ENCODE measurements at regions not wholly inside any gene's neighbourhood (a gene's known extent, or its start where the extent isn't known, plus 50 kb on each side); places are given as distances from the start of the nearest gene placed in this dataset.
"Not testable (repeated sequence)": the region's sequence is repeated elsewhere in the genome, so short reads cannot be mapped to it uniquely, and the experiment has no call there.

DNA sequence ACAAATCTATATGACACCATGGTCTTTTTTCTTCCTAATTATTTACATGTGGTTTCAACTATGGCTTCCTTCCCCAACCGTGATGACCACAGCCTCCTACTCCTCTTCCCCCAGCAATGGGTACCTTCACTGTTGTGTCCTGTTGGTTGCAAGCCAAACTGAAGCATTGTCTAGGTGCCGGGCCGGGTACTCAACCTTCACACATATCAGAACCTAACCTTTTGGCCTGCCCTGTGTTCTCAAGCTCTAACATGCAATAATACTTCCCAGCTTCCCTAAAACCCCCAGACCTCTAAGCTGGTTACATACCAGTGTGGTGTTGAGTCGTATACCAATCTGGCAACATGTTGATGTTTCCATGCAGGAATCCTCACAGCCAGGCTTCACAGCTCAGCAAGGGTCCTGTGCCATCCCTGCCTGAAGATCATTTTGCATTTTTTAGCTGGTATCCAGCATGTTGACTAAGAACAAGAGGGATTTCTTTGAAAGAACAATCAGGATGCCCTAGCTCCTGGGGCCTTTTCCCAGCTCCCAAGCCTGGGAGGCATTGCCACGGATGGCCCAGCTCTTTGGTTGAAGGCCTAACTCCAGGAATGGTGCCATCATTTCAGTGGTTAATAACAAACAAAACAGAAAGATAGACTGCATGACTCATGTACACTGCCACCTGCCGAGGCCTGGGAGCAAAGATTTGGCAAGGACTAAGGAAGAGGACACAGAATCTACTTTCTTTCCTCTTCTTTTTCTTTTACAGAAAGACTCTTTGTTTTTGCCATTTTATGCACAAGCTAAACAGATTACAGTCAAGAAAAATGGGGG, 373.7 kb upstream of the SALL1 start:
- TF ChIP-seq, protein P1, sequence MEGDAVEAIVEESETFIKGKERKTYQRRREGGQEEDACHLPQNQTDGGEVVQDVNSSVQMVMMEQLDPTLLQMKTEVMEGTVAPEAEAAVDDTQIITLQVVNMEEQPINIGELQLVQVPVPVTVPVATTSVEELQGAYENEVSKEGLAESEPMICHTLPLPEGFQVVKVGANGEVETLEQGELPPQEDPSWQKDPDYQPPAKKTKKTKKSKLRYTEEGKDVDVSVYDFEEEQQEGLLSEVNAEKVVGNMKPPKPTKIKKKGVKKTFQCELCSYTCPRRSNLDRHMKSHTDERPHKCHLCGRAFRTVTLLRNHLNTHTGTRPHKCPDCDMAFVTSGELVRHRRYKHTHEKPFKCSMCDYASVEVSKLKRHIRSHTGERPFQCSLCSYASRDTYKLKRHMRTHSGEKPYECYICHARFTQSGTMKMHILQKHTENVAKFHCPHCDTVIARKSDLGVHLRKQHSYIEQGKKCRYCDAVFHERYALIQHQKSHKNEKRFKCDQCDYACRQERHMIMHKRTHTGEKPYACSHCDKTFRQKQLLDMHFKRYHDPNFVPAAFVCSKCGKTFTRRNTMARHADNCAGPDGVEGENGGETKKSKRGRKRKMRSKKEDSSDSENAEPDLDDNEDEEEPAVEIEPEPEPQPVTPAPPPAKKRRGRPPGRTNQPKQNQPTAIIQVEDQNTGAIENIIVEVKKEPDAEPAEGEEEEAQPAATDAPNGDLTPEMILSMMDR (IDR thresholded peaks at IDR 0.05; ENCODE audit: extremely low read depth, low read depth, low read length) = no peak
- H3K4me2 ChIP-seq (ENCODE audit: insufficient read depth, low read length) = no peak overlapping the region
- H2AFZ ChIP-seq (ENCODE audit: low read length) = no peak overlapping the region
- no peaks in the 10 kb centered on the region for H4K20me1 ChIP-seq (ENCODE audit: insufficient read depth, low read length)
- no peaks in the 10 kb centered on the region for H3K27me3 ChIP-seq (ENCODE audit: insufficient read depth, low read length)
- no peaks in the 10 kb centered on the region for H3K4me1 ChIP-seq (ENCODE audit: insufficient read depth, low read length)
- no peaks in the 10 kb centered on the region for H3K79me2 ChIP-seq (ENCODE audit: insufficient read depth, low read length)
- H3K4me3 ChIP-seq (ENCODE audit: insufficient read depth, low read length) = no peak overlapping the region
- no peaks in the 10 kb centered on the region for H3K9me3 ChIP-seq (ENCODE audit: low read depth, low read length)
- H3K36me3 ChIP-seq (ENCODE audit: insufficient read depth, low read length) = no peaks in the 10 kb centered on the region
- no peak for DNase-seq (ENCODE audit: insufficient read length, low spot score, missing footprints)
- H3K27ac ChIP-seq (ENCODE audit: low read depth, low read length) = no peak overlapping the region

DNA sequence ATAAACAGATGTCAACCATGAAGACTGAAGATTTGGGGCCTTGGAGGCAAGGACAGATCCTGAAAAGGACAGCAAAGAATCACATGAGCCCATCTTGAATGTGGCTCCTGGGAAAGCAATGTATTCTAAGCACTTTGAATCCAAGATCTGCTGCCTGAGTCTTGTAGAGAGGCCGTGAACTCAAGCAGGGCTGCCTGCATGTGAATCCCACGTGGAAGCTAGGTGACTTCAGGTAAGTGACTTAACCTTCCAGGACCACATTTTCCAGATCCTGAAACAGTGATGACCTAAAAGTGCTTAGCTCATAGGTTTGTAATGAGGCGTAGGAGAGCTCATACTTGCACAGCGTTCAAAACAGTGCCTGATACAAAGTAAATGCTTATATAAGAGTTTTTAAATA, 373.0 kb upstream of the SALL1 start:
- Histone ChIP-seq H3K4me2 (ENCODE audit: insufficient read depth, low read length) (no peak overlapping the region), H3K4me3 (ENCODE audit: insufficient read depth, low read length) (no peak overlapping the region), H3K36me3 (ENCODE audit: insufficient read depth, low read length) (no peaks in the 10 kb centered on the region), H3K79me2 (ENCODE audit: insufficient read depth, low read length) (no peaks in the 10 kb centered on the region), H3K4me1 (ENCODE audit: insufficient read depth, low read length) (no peaks in the 10 kb centered on the region), H4K20me1 (ENCODE audit: insufficient read depth, low read length) (no peaks in the 10 kb centered on the region), H3K27ac (ENCODE audit: low read depth, low read length) (no peak overlapping the region), H3K9me3 (ENCODE audit: low read depth, low read length) (no peaks in the 10 kb centered on the region), H3K27me3 (ENCODE audit: insufficient read depth, low read length) (no peaks in the 10 kb centered on the region), H2AFZ (ENCODE audit: low read length) (no peak overlapping the region)
- DNase-seq (ENCODE audit: insufficient read length, low spot score, missing footprints) = no peak
- TF ChIP-seq, protein P1 (IDR thresholded peaks at IDR 0.05; ENCODE audit: extremely low read depth, low read depth, low read length) = no peak

DNA sequence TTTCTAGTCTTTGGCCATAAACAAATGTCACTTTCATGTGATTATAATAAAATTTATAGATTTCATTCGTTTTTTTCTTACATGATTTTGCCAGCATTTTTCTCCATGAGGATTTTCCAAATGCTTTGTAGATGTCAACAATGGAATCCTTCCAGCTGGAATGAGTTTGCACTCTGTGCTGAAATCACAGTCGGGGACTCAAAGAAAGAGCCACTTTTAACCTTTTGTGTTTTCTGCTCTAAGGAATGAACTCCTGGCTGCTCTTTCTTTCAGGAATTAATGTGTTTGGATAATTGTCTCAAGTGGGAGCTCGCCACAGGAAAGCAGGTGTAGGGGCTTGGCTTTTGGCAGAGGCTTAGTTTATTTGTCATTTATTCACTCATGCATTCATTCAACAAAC, 372.3 kb upstream of the SALL1 start:
- H2AFZ ChIP-seq (ENCODE audit: low read length) = no peak overlapping the region
- H3K27me3 ChIP-seq (ENCODE audit: insufficient read depth, low read length) = no peaks in the 10 kb centered on the region
- no peaks in the 10 kb centered on the region for H4K20me1 ChIP-seq (ENCODE audit: insufficient read depth, low read length)
- H3K4me3 ChIP-seq (ENCODE audit: insufficient read depth, low read length) = no peak overlapping the region
- H3K4me2 ChIP-seq (ENCODE audit: insufficient read depth, low read length) = no peak overlapping the region
- no peak overlapping the region for H3K27ac ChIP-seq (ENCODE audit: low read depth, low read length)
- H3K79me2 ChIP-seq (ENCODE audit: insufficient read depth, low read length) = no peaks in the 10 kb centered on the region
- H3K36me3 ChIP-seq (ENCODE audit: insufficient read depth, low read length) = no peaks in the 10 kb centered on the region
- no peak for DNase-seq (ENCODE audit: insufficient read length, low spot score, missing footprints)
- H3K9me3 ChIP-seq (ENCODE audit: low read depth, low read length) = no peaks in the 10 kb centered on the region
- TF ChIP-seq, protein P1 (IDR thresholded peaks at IDR 0.05; ENCODE audit: extremely low read depth, low read depth, low read length) = no peak
- no peaks in the 10 kb centered on the region for H3K4me1 ChIP-seq (ENCODE audit: insufficient read depth, low read length)

DNA sequence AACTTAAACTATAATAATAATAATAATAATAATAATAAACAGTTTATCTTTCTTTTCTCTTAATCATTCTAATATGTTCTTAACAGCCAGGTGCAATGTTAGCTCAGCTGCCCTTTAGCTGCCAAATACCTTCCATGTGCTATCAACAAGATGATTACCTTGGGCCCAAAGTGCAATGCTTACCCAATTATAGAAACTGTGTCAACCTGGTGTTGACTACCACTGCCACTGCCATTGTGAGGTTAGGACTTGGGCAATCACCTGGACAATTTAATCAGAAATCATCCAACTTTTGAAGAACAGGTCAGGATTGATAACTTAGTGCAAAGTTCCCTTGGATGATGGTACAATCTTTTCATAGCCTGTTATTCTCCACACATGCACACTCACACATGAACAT, 371.8 kb upstream of the SALL1 start:
- Histone ChIP-seq H2AFZ (ENCODE audit: low read length) (no peak overlapping the region), H3K79me2 (ENCODE audit: insufficient read depth, low read length) (no peaks in the 10 kb centered on the region), H3K4me3 (ENCODE audit: insufficient read depth, low read length) (no peak overlapping the region), H4K20me1 (ENCODE audit: insufficient read depth, low read length) (no peaks in the 10 kb centered on the region), H3K36me3 (ENCODE audit: insufficient read depth, low read length) (no peaks in the 10 kb centered on the region), H3K4me1 (ENCODE audit: insufficient read depth, low read length) (no peaks in the 10 kb centered on the region), H3K27ac (ENCODE audit: low read depth, low read length) (no peak overlapping the region), H3K4me2 (ENCODE audit: insufficient read depth, low read length) (no peak overlapping the region), H3K27me3 (ENCODE audit: insufficient read depth, low read length) (no peaks in the 10 kb centered on the region), H3K9me3 (ENCODE audit: low read depth, low read length) (no peaks in the 10 kb centered on the region)
- no peak for DNase-seq (ENCODE audit: insufficient read length, low spot score, missing footprints)
- TF ChIP-seq, protein P1 (IDR thresholded peaks at IDR 0.05; ENCODE audit: extremely low read depth, low read depth, low read length) = no peak

DNA sequence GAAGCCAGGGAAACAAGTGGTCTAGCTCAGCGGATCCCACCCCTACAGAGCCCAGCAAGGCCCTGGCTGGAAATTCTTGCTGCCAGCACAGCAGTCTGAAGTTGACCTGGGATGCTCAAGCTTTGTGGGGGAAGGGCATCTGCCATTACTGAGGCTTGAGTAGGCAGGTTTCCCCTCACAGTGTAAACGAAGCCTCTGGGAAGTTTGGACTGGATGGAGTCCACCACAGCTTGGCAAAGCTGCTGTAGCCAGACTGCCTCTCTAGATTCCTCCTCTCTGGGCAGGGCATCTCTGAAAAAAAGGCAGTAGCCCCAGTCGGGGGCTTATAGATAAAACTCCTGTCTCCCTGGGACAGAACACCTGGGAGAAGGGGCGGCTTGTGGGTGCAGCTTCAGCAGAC, 365.9 kb upstream of the SALL1 start:
- not testable (repeated sequence) for H3K4me1 ChIP-seq (ENCODE audit: insufficient read depth, low read length); H3K9me3 ChIP-seq (ENCODE audit: low read depth, low read length); H3K4me3 ChIP-seq (ENCODE audit: insufficient read depth, low read length); H3K4me2 ChIP-seq (ENCODE audit: insufficient read depth, low read length); H3K27me3 ChIP-seq (ENCODE audit: insufficient read depth, low read length); DNase-seq (ENCODE audit: insufficient read length, low spot score, missing footprints); H3K27ac ChIP-seq (ENCODE audit: low read depth, low read length); H3K79me2 ChIP-seq (ENCODE audit: insufficient read depth, low read length); H3K36me3 ChIP-seq (ENCODE audit: insufficient read depth, low read length); H2AFZ ChIP-seq (ENCODE audit: low read length); H4K20me1 ChIP-seq (ENCODE audit: insufficient read depth, low read length)
